Neural progenitor cell (in vitro differentiated cells): ENCODE measurements at regions not wholly inside any gene's neighbourhood (a gene's known extent, or its start where the extent isn't known, plus 50 kb on each side); places are given as distances from the start of the nearest gene placed in this dataset.
"Not testable (repeated sequence)": the region's sequence is repeated elsewhere in the genome, so short reads cannot be mapped to it uniquely, and the experiment has no call there.

ENCODE experiments used
- DNase-seq: peaks from one replicate; pipeline ENCODE4 v3.0.0-alpha.2; 2016; ENCODE audit warnings: low spot score
- H2AFZ ChIP-seq: fragments of 200-600 bp; sonication (generic); replicated peaks from 2 replicates; pipeline ENCODE4 v1.6.1; 2016; ENCODE audit warnings: antibody characterized with exemption
- H3F3A ChIP-seq: fragments of 200-600 bp; sonication (generic); 2 replicates; pipeline ENCODE4 v1.6.1; 2016; ENCODE audit warnings: antibody characterized with exemption, low read depth
- H3K27ac ChIP-seq: fragments of 200-600 bp; sonication (generic); 2 replicates; pipeline ENCODE4 v1.5.1; 2016; ENCODE audit warnings: mild to moderate bottlenecking
- H3K27me3 ChIP-seq: fragments of 200-600 bp; sonication (generic); 2 replicates; pipeline ENCODE4 v1.6.1; 2016; ENCODE audit warnings: mild to moderate bottlenecking, moderate library complexity
- H3K36me3 ChIP-seq: fragments of 200-600 bp; sonication (generic); 2 replicates; pipeline ENCODE4 v1.5.1; 2016
- H3K4me1 ChIP-seq: fragments of 200-600 bp; sonication (generic); 2 replicates; pipeline ENCODE4 v1.6.1; 2016; ENCODE audit warnings: mixed run types
- H3K4me2 ChIP-seq: fragments of 200-600 bp; sonication (generic); 2 replicates; pipeline ENCODE4 v1.6.1; 2016
- H3K4me3 ChIP-seq: fragments of 200-600 bp; sonication (generic); 2 replicates; pipeline ENCODE4 v1.5.1; 2016
- H3K79me2 ChIP-seq: fragments of 200-600 bp; sonication (generic); 2 replicates; pipeline ENCODE4 v1.6.1; 2016; ENCODE audit warnings: low read depth
- H3K9ac ChIP-seq: fragments of 200-600 bp; sonication (generic); 2 replicates; pipeline ENCODE4 v1.6.1; 2016
- H3K9me3 ChIP-seq: fragments of 200-600 bp; sonication (generic); 2 replicates; pipeline ENCODE4 v1.5.1; 2016; ENCODE audit warnings: low read depth
- H4K20me1 ChIP-seq: fragments of 200-600 bp; sonication (generic); 2 replicates; pipeline ENCODE4 v1.6.1; 2016; ENCODE audit warnings: low read depth
- H3K27ac Mint-ChIP-seq: 3 replicates; pipeline ENCODE4 v1.8.0; 2021; ENCODE audit warnings: mixed read lengths
- H3K27me3 Mint-ChIP-seq: 2 replicates; pipeline ENCODE4 v1.8.0; 2022; ENCODE audit warnings: low read depth, mild to moderate bottlenecking, inconsistent platforms, moderate library complexity, mixed read lengths; ENCODE audit not compliant: insufficient read depth
- H3K36me3 Mint-ChIP-seq: 3 replicates; pipeline ENCODE4 v1.8.0; 2021; ENCODE audit warnings: mixed read lengths
- H3K4me1 Mint-ChIP-seq: 3 replicates; pipeline ENCODE4 v1.8.0; 2021; ENCODE audit warnings: mixed read lengths
- H3K4me3 Mint-ChIP-seq: 3 replicates; pipeline ENCODE4 v1.8.0; 2021; ENCODE audit warnings: mild to moderate bottlenecking, moderate library complexity, mixed read lengths
- H3K9me3 Mint-ChIP-seq: 3 replicates; pipeline ENCODE4 v1.8.0; 2020; ENCODE audit warnings: mixed read lengths

DNA sequence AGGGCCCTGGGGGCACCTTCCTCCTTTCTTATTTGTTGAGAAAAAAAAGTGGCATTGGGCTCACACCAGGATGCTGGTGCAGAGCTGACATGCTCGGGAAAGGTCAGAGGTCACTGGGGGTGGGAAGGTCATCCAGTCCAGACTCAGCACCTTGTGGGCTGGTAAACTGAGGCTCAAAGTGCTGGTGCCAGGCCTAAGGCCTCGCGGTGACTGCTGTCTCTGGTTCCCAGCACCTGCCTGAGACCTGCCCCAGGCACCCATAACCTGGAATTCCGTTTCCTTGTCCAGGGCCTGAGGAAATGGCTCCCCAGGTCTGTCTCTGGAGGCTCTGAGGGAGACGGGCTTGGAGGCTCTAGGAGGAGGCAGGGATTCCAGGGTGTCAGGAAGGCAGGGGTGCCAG lies 521.0 kb downstream of the GOLGA6L6 start:
- H3K9me3 Mint-ChIP-seq, H4K20me1 ChIP-seq, H3K4me1 Mint-ChIP-seq, H3K36me3 ChIP-seq, H2AFZ ChIP-seq, H3K27ac ChIP-seq, H3K9me3 ChIP-seq, H3K27ac Mint-ChIP-seq, H3K4me2 ChIP-seq, H3K4me1 ChIP-seq, H3K4me3 ChIP-seq, H3F3A ChIP-seq, DNase-seq, H3K4me3 Mint-ChIP-seq, H3K36me3 Mint-ChIP-seq, H3K27me3 ChIP-seq, H3K9ac ChIP-seq, H3K27me3 Mint-ChIP-seq, H3K79me2 ChIP-seq: not testable (repeated sequence)

- not testable (repeated sequence) for H3K27me3 Mint-ChIP-seq, H3K27ac ChIP-seq, H3K27me3 ChIP-seq, H3F3A ChIP-seq, H3K36me3 ChIP-seq, H4K20me1 ChIP-seq, H3K4me2 ChIP-seq, H3K4me3 ChIP-seq, H3K4me1 Mint-ChIP-seq, H3K79me2 ChIP-seq, H3K36me3 Mint-ChIP-seq, H2AFZ ChIP-seq, DNase-seq, H3K9me3 Mint-ChIP-seq, H3K9me3 ChIP-seq, H3K27ac Mint-ChIP-seq, H3K4me3 Mint-ChIP-seq, H3K9ac ChIP-seq, H3K4me1 ChIP-seq
Observed at GRCh38 chr15:20019758-20020157, 521.8 kb downstream of the GOLGA6L6 start.

DNA sequence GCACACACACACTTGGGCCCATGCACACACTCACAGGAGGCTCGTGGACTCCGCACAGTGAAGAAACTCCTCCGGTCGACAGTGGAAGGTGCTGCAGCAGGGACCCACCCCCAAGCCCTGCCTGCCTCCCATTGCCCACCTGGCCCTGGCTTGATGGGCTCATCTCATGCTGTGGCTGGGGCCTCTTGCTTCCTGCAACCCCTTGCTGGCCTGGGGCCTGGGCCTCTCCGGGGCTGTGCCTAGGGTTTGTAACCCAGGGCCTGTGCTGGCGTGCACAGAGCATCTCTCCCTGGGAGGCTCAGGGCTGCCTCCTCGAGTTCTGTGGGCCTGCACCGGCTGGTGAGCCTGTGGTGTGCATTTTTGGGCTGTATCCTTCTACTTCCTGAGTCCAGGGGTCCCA lies 524.0 kb downstream of the GOLGA6L6 start:
- H3F3A ChIP-seq, H3K4me3 Mint-ChIP-seq, H3K27me3 Mint-ChIP-seq, H3K27ac Mint-ChIP-seq, H3K9ac ChIP-seq, H3K27ac ChIP-seq, H3K36me3 Mint-ChIP-seq, H3K27me3 ChIP-seq, H3K79me2 ChIP-seq, H3K9me3 ChIP-seq, H3K4me3 ChIP-seq, H3K4me1 ChIP-seq, H4K20me1 ChIP-seq, H3K4me1 Mint-ChIP-seq, H2AFZ ChIP-seq, H3K36me3 ChIP-seq, DNase-seq, H3K4me2 ChIP-seq, H3K9me3 Mint-ChIP-seq: not testable (repeated sequence)

DNA sequence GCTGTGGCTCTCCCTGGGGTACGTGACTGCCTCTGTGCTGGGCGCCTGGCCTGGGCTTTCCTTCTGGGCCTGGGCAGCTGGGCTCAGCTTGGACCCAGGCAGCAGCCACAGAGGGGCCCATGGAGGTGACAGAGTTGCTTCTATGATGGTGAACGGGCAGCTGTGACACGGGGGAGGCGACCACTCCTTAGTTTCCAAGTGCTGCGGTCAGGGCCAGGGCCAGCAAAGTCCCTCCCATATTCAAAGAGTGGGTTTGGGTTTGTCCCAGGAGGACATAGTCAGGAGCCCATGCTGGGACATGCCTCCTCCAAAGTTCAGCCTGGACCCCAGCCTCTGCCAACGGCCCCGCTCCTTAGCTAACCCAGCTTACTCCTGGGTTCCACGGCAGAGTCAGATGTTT lies 524.7 kb downstream of the GOLGA6L6 start:
- H3K9me3 Mint-ChIP-seq, result not testable (repeated sequence)

GRCh38 chr15:20012837-20013236 lies 528.8 kb downstream of the GOLGA6L6 start:
- not testable (repeated sequence) for H3K27ac Mint-ChIP-seq, H3K4me1 Mint-ChIP-seq, H3K36me3 Mint-ChIP-seq, H3F3A ChIP-seq, H3K36me3 ChIP-seq, H3K4me2 ChIP-seq, H2AFZ ChIP-seq, H3K27me3 Mint-ChIP-seq, H3K27ac ChIP-seq, H3K4me1 ChIP-seq, H3K9ac ChIP-seq, H3K27me3 ChIP-seq, H3K4me3 ChIP-seq, DNase-seq, H3K4me3 Mint-ChIP-seq, H3K9me3 ChIP-seq, H3K79me2 ChIP-seq, H3K9me3 Mint-ChIP-seq, H4K20me1 ChIP-seq

More for the DNA sequence above, 524.7 kb downstream of the GOLGA6L6 start:
- H3K4me1 Mint-ChIP-seq, H3K27ac ChIP-seq, H3K36me3 ChIP-seq, H3K9ac ChIP-seq, H3K79me2 ChIP-seq, H3K4me3 ChIP-seq, H3K27me3 Mint-ChIP-seq, H4K20me1 ChIP-seq, H3K4me1 ChIP-seq, H3K9me3 ChIP-seq, H3K27me3 ChIP-seq, H3K4me3 Mint-ChIP-seq, H3F3A ChIP-seq, DNase-seq, H3K4me2 ChIP-seq, H3K36me3 Mint-ChIP-seq, H2AFZ ChIP-seq, H3K27ac Mint-ChIP-seq: not testable (repeated sequence)

- H3K36me3 Mint-ChIP-seq, H3K27me3 Mint-ChIP-seq, H2AFZ ChIP-seq, H3K4me3 ChIP-seq, H3K4me3 Mint-ChIP-seq, H4K20me1 ChIP-seq, H3K27ac Mint-ChIP-seq, H3K9me3 Mint-ChIP-seq, H3K79me2 ChIP-seq, H3K4me2 ChIP-seq, H3K27ac ChIP-seq, H3K9me3 ChIP-seq, H3K36me3 ChIP-seq, H3K27me3 ChIP-seq, DNase-seq, H3K9ac ChIP-seq, H3K4me1 Mint-ChIP-seq, H3F3A ChIP-seq, H3K4me1 ChIP-seq: not testable (repeated sequence)
Observed at GRCh38 chr15:20010759-20011158, 530.8 kb downstream of the GOLGA6L6 start.

DNA sequence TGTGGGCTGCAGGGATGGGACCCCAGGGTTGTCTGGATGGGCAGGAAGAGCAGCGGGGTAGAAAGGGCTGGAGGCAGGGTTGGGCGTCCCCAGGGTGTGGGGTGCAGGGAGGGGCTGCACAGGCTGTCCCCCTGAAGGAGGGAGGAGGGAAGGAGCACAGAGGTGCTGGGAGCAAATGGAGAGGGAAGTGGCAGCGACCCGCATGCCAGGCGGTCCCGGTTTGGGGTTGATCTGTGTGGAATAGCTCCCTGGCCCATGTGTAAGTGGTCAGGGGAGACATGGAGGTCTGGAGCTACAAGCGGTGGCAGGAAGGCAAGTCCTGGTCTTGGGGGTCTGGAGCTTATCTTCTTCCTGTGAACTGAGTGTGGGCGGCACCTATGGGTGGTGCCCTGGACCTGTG lies 532.0 kb downstream of the GOLGA6L6 start:
- H4K20me1 ChIP-seq, H3K9ac ChIP-seq, H3K27me3 Mint-ChIP-seq, H3K4me2 ChIP-seq, H3K4me1 ChIP-seq, H3K4me3 Mint-ChIP-seq, H3K9me3 ChIP-seq, DNase-seq, H3F3A ChIP-seq, H3K4me1 Mint-ChIP-seq, H3K9me3 Mint-ChIP-seq, H3K27me3 ChIP-seq, H3K27ac Mint-ChIP-seq, H3K36me3 ChIP-seq, H3K79me2 ChIP-seq, H3K36me3 Mint-ChIP-seq, H2AFZ ChIP-seq, H3K4me3 ChIP-seq, H3K27ac ChIP-seq: not testable (repeated sequence)

DNA sequence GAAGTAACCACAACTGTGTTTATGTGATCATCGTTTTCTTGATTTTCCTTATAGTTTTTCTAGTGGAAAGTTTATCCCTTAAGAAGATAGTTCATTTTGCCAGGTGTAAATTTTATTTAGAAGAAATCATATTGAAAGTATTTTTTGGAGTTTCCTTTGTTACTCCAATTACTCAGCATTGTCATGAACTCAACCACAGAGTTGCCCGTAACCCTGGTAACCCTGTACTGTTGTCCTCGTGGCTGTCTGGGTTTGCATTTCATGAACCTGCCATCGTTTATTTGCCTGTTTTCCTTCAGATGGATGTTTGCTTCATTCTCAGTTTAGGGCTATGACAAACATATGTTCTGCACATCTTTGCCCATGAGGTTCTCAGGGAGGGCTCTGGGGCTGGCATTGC lies 534.3 kb downstream of the GOLGA6L6 start:
- not testable (repeated sequence) for H3K9me3 Mint-ChIP-seq, H3K27me3 Mint-ChIP-seq

DNA sequence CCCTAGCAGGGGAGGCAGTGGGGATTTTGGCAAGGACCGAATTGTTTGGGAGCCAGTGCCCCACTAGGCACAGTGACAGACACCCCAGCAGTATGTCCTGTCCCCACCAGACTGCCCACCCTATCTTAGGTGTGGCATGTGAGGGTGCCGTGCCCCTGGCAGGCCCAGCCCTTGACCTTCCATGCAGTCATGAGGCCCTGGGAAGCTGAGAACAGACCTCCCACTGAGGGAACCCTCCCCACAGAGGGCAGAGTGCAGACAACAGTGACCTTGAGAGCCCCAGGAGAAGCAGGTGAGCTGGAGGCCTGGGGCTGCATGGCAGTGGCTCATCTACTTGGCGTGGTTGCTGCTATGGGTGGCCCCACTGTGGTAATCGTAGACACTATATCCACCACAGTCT lies 538.1 kb downstream of the GOLGA6L6 start:
- H3K4me1 Mint-ChIP-seq, H3K36me3 Mint-ChIP-seq, H3K36me3 ChIP-seq, H3K4me1 ChIP-seq, H3K4me3 Mint-ChIP-seq, H3K4me2 ChIP-seq, H4K20me1 ChIP-seq, H3F3A ChIP-seq, H3K27me3 Mint-ChIP-seq, H3K9me3 Mint-ChIP-seq, H2AFZ ChIP-seq, H3K4me3 ChIP-seq, H3K27ac ChIP-seq, H3K9ac ChIP-seq, DNase-seq, H3K79me2 ChIP-seq, H3K27me3 ChIP-seq, H3K27ac Mint-ChIP-seq, H3K9me3 ChIP-seq: not testable (repeated sequence)

More for the DNA sequence above, 534.3 kb downstream of the GOLGA6L6 start:
- not testable (repeated sequence) for H3K36me3 ChIP-seq, H3K36me3 Mint-ChIP-seq, H3K4me1 Mint-ChIP-seq, H3K27ac ChIP-seq, H3K4me1 ChIP-seq, H3F3A ChIP-seq, H2AFZ ChIP-seq, H3K27ac Mint-ChIP-seq, H3K79me2 ChIP-seq, DNase-seq, H3K9ac ChIP-seq, H3K4me3 Mint-ChIP-seq, H3K4me3 ChIP-seq, H3K27me3 ChIP-seq, H3K9me3 ChIP-seq, H4K20me1 ChIP-seq, H3K4me2 ChIP-seq
